ENCODE measurements at regions not wholly inside any gene's neighbourhood (a gene's known extent, or its start where the extent isn't known, plus 50 kb on each side); places are given as distances from the start of the nearest gene placed in this dataset.
"Not testable (repeated sequence)": the region's sequence is repeated elsewhere in the genome, so short reads cannot be mapped to it uniquely, and the experiment has no call there.

DNA sequence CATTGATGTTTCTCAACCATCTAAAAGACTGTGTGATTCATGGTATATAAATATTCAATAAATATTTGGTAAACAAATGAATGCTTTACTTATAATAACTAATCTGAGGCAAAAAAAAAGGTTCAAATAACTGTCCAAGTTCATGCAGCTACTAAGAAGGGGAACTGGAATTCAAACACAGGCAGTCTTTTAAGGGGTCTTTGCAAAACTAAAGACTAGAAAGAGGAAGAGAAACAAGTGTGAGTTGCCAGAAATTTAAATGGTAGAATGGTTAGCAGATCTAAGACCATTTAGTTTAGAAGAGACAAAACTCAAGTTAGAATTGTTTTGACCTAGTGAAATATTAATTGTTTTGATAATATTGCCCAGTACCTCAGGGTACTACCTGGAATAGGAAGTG is 642.0 kb upstream of the LRRN3 start:
- TF ChIP-seq, protein P1, sequence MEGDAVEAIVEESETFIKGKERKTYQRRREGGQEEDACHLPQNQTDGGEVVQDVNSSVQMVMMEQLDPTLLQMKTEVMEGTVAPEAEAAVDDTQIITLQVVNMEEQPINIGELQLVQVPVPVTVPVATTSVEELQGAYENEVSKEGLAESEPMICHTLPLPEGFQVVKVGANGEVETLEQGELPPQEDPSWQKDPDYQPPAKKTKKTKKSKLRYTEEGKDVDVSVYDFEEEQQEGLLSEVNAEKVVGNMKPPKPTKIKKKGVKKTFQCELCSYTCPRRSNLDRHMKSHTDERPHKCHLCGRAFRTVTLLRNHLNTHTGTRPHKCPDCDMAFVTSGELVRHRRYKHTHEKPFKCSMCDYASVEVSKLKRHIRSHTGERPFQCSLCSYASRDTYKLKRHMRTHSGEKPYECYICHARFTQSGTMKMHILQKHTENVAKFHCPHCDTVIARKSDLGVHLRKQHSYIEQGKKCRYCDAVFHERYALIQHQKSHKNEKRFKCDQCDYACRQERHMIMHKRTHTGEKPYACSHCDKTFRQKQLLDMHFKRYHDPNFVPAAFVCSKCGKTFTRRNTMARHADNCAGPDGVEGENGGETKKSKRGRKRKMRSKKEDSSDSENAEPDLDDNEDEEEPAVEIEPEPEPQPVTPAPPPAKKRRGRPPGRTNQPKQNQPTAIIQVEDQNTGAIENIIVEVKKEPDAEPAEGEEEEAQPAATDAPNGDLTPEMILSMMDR (IDR thresholded peaks at IDR 0.05; ENCODE audit: control extremely low read depth, extremely low read depth) = no peak
- Histone ChIP-seq H3K27ac (ENCODE audit: low read depth in 1 of 2, low read length in 1 of 2) (no peak overlapping the region), H3K4me1 (ENCODE audit: control insufficient read depth in 5 of 5, insufficient read depth in 5 of 5, low read length in 5 of 5) (no peaks in the 10 kb centered on the region), H3K9me3 (ENCODE audit: control insufficient read depth in 4 of 4, insufficient read depth in 3 of 4, low read length in 3 of 4) (no peaks in the 10 kb centered on the region), H3K9ac (ENCODE audit: insufficient read depth in 1 of 2, low read length in 2 of 2) (no peak overlapping the region), H3K4me3 (no peak overlapping the region), H3K27me3 (ENCODE audit: control insufficient read depth in 3 of 3, insufficient read depth in 3 of 3, low read length in 2 of 3) (no peaks in the 10 kb centered on the region), H3K36me3 (ENCODE audit: control insufficient read depth in 4 of 4, insufficient read depth in 4 of 4, low read length in 4 of 4) (no peaks in the 10 kb centered on the region)
- ATAC-seq (ENCODE audit: insufficient read depth, low FRiP score) (no peak), DNase-seq (no peak)

DNA sequence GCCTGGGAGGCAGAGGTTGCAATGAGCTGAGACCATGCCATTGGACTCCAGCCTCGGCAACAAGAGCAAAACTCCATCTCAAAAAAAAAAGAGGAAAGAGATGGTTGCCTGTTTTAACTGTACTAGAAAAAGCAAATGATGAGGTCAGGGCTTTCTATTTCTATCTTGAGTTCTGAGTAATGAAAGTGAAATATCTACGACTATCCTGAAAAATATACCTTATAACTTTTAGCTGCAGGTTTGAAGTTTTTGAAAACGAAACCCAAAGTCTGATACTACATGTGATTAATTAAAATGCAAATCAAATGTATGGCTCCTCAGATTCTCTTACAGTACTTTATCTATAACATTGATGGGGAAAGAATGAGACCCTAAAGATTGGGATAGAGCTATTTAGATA is 636.2 kb upstream of the LRRN3 start:
- DNase-seq (no peak), ATAC-seq (ENCODE audit: insufficient read depth, low FRiP score) (no peak)
- Histone ChIP-seq H3K9ac (ENCODE audit: insufficient read depth in 1 of 2, low read length in 2 of 2) (no peak overlapping the region), H3K27me3 (ENCODE audit: control insufficient read depth in 3 of 3, insufficient read depth in 3 of 3, low read length in 2 of 3) (no peaks in the 10 kb centered on the region), H3K9me3 (ENCODE audit: control insufficient read depth in 4 of 4, insufficient read depth in 3 of 4, low read length in 3 of 4) (no peaks in the 10 kb centered on the region), H3K4me1 (ENCODE audit: control insufficient read depth in 5 of 5, insufficient read depth in 5 of 5, low read length in 5 of 5) (no peaks in the 10 kb centered on the region), H3K27ac (ENCODE audit: low read depth in 1 of 2, low read length in 1 of 2) (no peak overlapping the region), H3K4me3 (no peak overlapping the region), H3K36me3 (ENCODE audit: control insufficient read depth in 4 of 4, insufficient read depth in 4 of 4, low read length in 4 of 4) (no peaks in the 10 kb centered on the region)
- TF ChIP-seq, protein P1 (IDR thresholded peaks at IDR 0.05; ENCODE audit: control extremely low read depth, extremely low read depth) = no peak
- 82 to 83% methylated on average over 3 of the region's 3 CpGs for WGBS, 2 donors

DNA sequence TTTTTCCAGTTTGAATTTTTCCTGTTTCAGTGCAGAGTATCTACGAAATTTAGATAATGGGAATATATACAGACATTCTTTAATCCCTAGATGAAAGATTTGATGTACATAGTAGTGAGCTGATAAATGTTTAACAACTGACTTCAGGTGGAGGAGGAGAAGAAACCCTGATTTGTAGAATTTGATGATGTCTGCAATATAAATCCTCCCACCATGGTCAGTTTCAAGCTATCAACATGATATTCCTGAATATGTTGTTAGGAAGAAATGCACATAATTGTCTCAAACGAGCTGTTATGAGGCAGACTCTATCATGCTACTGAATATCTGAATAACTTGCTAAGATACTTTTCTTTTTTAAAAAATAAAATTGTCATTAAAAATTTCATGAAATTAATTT is 629.3 kb upstream of the LRRN3 start:
- H3K9me3 ChIP-seq (ENCODE audit: control insufficient read depth in 4 of 4, insufficient read depth in 3 of 4, low read length in 3 of 4) = no peaks in the 10 kb centered on the region
- ATAC-seq (ENCODE audit: insufficient read depth, low FRiP score) = no peak
- H3K27me3 ChIP-seq (ENCODE audit: control insufficient read depth in 3 of 3, insufficient read depth in 3 of 3, low read length in 2 of 3) = no peaks in the 10 kb centered on the region
- WGBS, 2 donors = 51 to 65% methylated on average over 2 of the region's 2 CpGs
- no peak overlapping the region for H3K9ac ChIP-seq (ENCODE audit: insufficient read depth in 1 of 2, low read length in 2 of 2)
- no peaks in the 10 kb centered on the region for H3K4me1 ChIP-seq (ENCODE audit: control insufficient read depth in 5 of 5, insufficient read depth in 5 of 5, low read length in 5 of 5)
- H3K36me3 ChIP-seq (ENCODE audit: control insufficient read depth in 4 of 4, insufficient read depth in 4 of 4, low read length in 4 of 4) = no peaks in the 10 kb centered on the region
- no peak overlapping the region for H3K27ac ChIP-seq (ENCODE audit: low read depth in 1 of 2, low read length in 1 of 2)
- H3K4me3 ChIP-seq = no peak overlapping the region
- TF ChIP-seq, protein P1 (IDR thresholded peaks at IDR 0.05; ENCODE audit: control extremely low read depth, extremely low read depth) = no peak
- no peak for DNase-seq

DNA sequence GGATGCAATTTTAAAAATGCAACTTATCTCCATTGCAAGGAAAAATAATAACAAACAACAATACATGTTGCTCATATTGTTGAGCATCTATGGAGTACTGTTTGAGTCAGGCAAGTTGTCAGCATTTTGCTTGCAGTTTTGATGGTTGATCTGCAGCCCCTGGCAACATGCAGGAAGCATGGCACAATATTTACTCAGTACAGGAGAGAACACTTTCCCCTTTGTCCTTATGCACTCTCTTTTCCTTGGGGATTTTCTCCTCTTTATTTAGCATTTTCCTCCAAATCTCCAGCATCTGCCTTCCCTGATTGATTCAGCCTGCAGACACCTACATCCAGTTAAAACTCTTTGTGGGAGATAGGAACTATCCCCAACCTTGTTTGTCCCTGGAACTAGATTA is 620.5 kb upstream of the LRRN3 start:
- TF ChIP-seq, protein P1 (IDR thresholded peaks at IDR 0.05; ENCODE audit: control extremely low read depth, extremely low read depth) = no peak
- no peak overlapping the region for H3K4me3 ChIP-seq
- H3K36me3 ChIP-seq (ENCODE audit: control insufficient read depth in 4 of 4, insufficient read depth in 4 of 4, low read length in 4 of 4) = no peaks in the 10 kb centered on the region
- H3K27me3 ChIP-seq (ENCODE audit: control insufficient read depth in 3 of 3, insufficient read depth in 3 of 3, low read length in 2 of 3) = no peaks in the 10 kb centered on the region
- DNase-seq = no peak
- no peak for ATAC-seq (ENCODE audit: insufficient read depth, low FRiP score)
- H3K27ac ChIP-seq (ENCODE audit: low read depth in 1 of 2, low read length in 1 of 2) = no peak overlapping the region
- peaks cover 0 to 6% (median 0%) of the 10 kb centered on the region in 4 donors for H3K9me3 ChIP-seq (ENCODE audit: control insufficient read depth in 4 of 4, insufficient read depth in 3 of 4, low read length in 3 of 4)
- no peak overlapping the region for H3K9ac ChIP-seq (ENCODE audit: insufficient read depth in 1 of 2, low read length in 2 of 2)
- H3K4me1 ChIP-seq (ENCODE audit: control insufficient read depth in 5 of 5, insufficient read depth in 5 of 5, low read length in 5 of 5) = no peaks in the 10 kb centered on the region

- not testable (repeated sequence) for H3K27me3 ChIP-seq (ENCODE audit: control insufficient read depth in 3 of 3, insufficient read depth in 3 of 3, low read length in 2 of 3); ATAC-seq (ENCODE audit: insufficient read depth, low FRiP score); H3K9me3 ChIP-seq (ENCODE audit: control insufficient read depth in 4 of 4, insufficient read depth in 3 of 4, low read length in 3 of 4); H3K4me1 ChIP-seq (ENCODE audit: control insufficient read depth in 5 of 5, insufficient read depth in 5 of 5, low read length in 5 of 5); H3K27ac ChIP-seq (ENCODE audit: low read depth in 1 of 2, low read length in 1 of 2); H3K36me3 ChIP-seq (ENCODE audit: control insufficient read depth in 4 of 4, insufficient read depth in 4 of 4, low read length in 4 of 4); H3K4me3 ChIP-seq; DNase-seq; H3K9ac ChIP-seq (ENCODE audit: insufficient read depth in 1 of 2, low read length in 2 of 2)
- 78 to 84% methylated on average over 7 of the region's 7 CpGs for WGBS, 2 donors
Observed at GRCh38 chr7:110472419-110472818, 618.5 kb upstream of the LRRN3 start.
